T47D (cell line): ENCODE measurements at regions not wholly inside any gene's neighbourhood (a gene's known extent, or its start where the extent isn't known, plus 50 kb on each side); places are given as distances from the start of the nearest gene placed in this dataset.

Experiments used
- DNase-seq, 2 experiments: peaks; one replicate each; pipeline versions ENCODE4 v3.0.0 to v3.0.0-alpha.2; 2011 to 2012; ENCODE audit warnings: low read depth in 1 of 2, low spot score in 1 of 2
- JUND ChIP-seq: IDR thresholded peaks from 2 replicates; pipeline ENCODE4 v1.6.1; 2012; ENCODE audit warnings: low read depth
- in situ Hi-C: cut with HindIII; loops from 2 replicates; pipeline ENCODE4 v1.10.0; 2016; ENCODE audit warnings: low sequenced_read_pairs, low pct_unique_long_range_greater_than_20kb

DNA sequence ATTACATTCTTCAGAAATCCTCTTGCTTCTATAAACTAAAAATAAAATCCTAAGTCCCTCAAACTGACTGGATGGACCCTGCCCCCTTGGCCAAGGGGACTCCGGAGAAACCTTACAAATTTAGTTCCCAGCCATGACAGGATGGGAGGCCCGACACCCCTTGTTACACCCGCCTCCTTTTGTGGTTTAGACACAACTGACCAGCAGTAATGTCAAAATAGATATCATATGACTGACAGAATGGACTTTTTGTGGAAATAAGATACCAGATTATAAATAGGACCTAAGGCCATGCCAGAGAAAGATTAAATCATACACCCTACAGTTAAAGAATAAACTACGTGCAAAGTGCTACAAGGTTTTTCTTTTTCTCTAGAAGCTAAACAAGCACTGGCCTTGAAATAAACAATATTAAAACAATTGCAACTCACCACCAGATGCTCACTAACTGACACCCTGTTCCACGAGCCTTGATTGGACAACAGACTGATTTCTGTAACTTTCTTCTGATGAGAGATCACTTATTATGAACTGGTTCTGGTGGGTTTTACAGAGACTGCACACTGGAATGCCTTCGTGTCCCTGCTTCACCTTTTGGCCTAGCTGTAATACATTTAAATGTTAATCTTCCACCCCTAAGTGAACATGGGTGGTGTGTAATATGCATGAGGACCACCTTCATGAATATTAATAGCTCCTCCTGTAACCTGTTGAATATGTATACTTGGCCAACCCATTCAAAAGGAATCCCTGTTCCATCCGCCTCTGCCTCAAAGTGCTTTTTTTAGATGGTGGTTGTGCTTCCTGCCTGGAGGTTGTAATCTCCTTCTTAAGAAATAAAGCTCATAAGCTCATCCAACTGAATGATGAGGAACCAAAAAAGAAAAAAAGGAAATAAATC lies 99.6 kb downstream of the ODF2L start:
- DNase-seq = no peak
- TF ChIP-seq JUND = no peak
- in situ Hi-C loops = no loop called here

- DNase-seq = no peak
- in situ Hi-C loops = no loop called here
- no peak for TF ChIP-seq JUND
Observed at GRCh38 chr1:86289746-86290145, 106.4 kb downstream of the ODF2L start.

GRCh38 chr1:86289161-86289560 lies 107.0 kb downstream of the ODF2L start:
- DNase-seq = no peak
- in situ Hi-C loops = no loop called here
- TF ChIP-seq JUND = no peak

- TF ChIP-seq JUND = no peak
- in situ Hi-C loops = no loop called here
- DNase-seq = no peak
Observed at GRCh38 chr1:86288586-86289147, 107.5 kb downstream of the ODF2L start.

DNA sequence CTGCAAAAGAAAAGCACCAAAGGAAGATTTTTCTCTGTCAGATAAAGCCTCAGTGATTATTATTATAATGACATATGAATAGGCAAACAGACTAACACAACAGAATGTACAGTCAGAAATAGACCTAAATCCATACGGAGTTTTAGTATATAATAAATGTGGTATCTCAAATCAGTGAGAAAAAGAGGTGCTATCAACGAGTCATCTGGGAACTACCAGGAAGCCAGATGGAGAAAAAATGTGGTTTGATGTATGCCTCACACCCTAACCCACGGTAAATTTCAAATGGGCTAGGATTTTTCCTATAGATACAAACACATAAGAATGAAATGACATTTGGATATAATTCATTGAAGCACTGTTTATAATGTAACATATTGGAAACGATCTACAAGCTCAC lies 110.3 kb downstream of the ODF2L start:
- in situ Hi-C loops = no loop called here

GRCh38 chr1:86282611-86283010 lies 113.5 kb downstream of the ODF2L start:
- TF ChIP-seq JUND = no peak
- DNase-seq = no peak
- in situ Hi-C loops = no loop called here

More for the DNA sequence above, 110.3 kb downstream of the ODF2L start:
- DNase-seq = no peak
- no peak for TF ChIP-seq JUND

GRCh38 chr1:86277936-86278335 lies 118.2 kb downstream of the ODF2L start:
- in situ Hi-C loops = no loop called here
- peak in 1 of 2 experiments; percentile 4 for DNase-seq
- TF ChIP-seq JUND = no peak

DNA sequence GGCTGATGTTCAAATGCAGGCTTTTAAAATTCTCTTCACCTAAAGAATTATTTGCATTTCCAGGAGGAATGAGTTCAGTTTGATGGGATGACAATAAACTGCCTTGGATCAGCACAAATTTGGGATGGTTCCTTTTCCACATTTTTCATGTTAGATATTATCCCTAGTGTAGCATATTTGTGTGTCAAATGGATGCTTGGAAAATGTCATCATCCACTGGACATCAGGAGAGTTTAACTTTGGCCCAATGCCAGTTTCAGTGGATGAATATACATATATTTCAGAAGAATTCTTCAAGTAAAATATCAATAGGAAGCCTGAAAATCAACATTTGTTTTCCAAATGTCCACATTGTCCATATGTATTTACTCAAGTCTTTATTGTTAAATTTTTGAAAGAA lies 116.5 kb upstream of the COL24A1 start:
- in situ Hi-C loops = no loop called here
- no peak for DNase-seq
- TF ChIP-seq JUND = no peak

DNA sequence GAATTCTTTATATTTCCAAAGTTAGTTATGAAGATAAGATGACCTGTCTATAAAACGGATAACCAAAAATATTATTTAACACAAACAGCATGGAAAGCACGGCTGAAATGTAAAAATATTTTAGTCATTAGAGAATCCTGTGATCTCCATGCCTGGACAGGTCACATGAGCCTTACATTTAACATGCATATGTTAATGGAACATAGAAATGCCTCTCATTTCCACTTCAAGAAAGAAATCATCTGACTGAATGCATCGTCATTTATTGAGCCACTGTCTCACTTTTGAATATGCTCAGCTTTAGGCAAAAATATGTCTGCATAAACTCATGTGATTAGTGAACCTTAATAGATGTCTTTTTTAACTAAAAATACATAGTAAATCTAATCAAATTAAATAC lies 115.5 kb upstream of the COL24A1 start:
- in situ Hi-C loops = no loop called here
- TF ChIP-seq JUND = no peak
- no peak for DNase-seq

- TF ChIP-seq JUND = no peak
- no peak for DNase-seq
- in situ Hi-C loops = no loop called here
Observed at GRCh38 chr1:86271046-86271445, 114.5 kb upstream of the COL24A1 start.

DNA sequence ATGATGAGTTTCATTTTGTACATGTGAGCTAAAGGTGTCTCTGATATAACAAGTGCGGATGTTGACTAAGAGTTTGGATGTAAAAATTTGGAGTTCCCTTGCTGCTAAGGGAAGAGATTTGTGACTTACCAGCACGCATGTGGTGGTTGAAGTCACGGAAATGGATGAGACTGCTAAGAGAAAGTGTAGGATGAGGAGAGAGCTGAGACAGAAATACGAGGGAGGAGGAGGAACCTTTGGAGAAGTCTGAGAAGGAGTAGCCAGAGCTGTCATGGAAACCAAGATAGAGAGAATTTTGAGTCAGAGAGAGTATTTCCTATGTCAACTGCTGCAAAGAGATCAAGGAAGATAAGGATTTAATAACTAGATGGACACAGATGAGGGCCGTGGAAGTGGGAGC lies 106.5 kb upstream of the COL24A1 start:
- no peak for TF ChIP-seq JUND
- in situ Hi-C loops = no loop called here
- DNase-seq = no peak

DNA sequence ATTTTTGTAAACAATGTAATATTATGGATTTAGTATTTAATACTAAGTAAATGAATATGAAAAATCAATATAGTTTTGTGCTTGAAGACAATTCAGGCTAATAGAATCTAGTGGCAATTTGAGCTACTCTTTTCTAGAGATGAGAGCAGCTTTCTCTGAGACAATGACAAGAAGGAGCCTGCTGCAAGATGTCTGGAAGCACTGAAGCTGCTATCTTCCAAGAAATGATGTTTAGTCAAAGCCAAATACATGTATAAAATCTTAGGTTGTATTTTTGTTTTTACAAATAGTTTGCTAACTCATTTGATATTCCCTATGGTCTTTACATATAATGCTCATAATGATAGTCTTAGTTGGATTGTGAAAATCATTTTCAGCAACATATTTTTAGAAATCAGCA lies 103.9 kb upstream of the COL24A1 start:
- TF ChIP-seq JUND = no peak
- DNase-seq = no peak
- in situ Hi-C loops = no loop called here

DNA sequence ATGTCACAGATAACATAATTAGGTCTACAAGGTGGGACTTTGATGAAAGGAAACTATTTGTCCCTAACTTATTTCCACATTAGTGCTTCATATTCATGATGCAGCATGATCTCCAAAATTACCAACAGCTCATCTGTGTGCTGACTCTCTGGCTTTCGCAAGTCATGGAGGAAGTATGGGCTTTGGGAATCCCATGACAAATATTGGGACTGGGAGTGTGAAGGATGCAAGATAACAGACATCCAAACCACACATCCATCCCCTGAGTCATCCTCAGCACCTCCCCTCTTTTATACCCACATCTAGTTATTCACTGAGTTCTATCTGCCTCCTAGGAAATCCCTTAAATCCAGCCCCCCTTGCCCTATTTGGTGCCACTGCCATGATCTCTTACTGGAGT lies 102.8 kb upstream of the COL24A1 start:
- DNase-seq = no peak
- no peak for TF ChIP-seq JUND
- in situ Hi-C loops = no loop called here
